Stimulated activated CD4-positive, alpha-beta T cell treated with anti-CD3 and anti-CD28 coated beads, Interleukin-2, amount 100 ng/mL, for 48 hours (primary cell): ENCODE measurements at regions not wholly inside any gene's neighbourhood (a gene's known extent, or its start where the extent isn't known, plus 50 kb on each side); places are given as distances from the start of the nearest gene placed in this dataset.

Experiments used
- DNase-seq, 2 donors: peaks; one replicate each; pipeline ENCODE4 v3.0.0-alpha.2; 2020

- no peak for DNase-seq
These were observed 125.4 kb upstream of the CCDC54 start for GRCh38 chr3:107251819-107252218.

- DNase-seq = no peak
These were observed 120.3 kb upstream of the CCDC54 start for GRCh38 chr3:107256963-107257362.

- DNase-seq = no peak
These were observed 118.9 kb upstream of the CCDC54 start for GRCh38 chr3:107258300-107258699.

GRCh38 chr3:107260207-107260606 is 117.0 kb upstream of the CCDC54 start:
- no peak for DNase-seq

- no peak for DNase-seq
These were observed 113.8 kb upstream of the CCDC54 start for GRCh38 chr3:107263269-107264021.

- no peak for DNase-seq
These were observed 112.4 kb upstream of the CCDC54 start for GRCh38 chr3:107264888-107265287.

- DNase-seq = no peak
These were observed 111.7 kb upstream of the CCDC54 start for GRCh38 chr3:107265526-107265925.

- DNase-seq = no peak
These were observed 108.8 kb upstream of the CCDC54 start for GRCh38 chr3:107268469-107268868.

- DNase-seq = no peak
These were observed 108.1 kb upstream of the CCDC54 start for GRCh38 chr3:107269136-107269535.

GRCh38 chr3:107271787-107272387 is 105.4 kb upstream of the CCDC54 start:
- no peak for DNase-seq

GRCh38 chr3:107272471-107272870 is 104.8 kb upstream of the CCDC54 start:
- DNase-seq = no peak

GRCh38 chr3:107272885-107273284 is 104.4 kb upstream of the CCDC54 start:
- DNase-seq = no peak

GRCh38 chr3:107273771-107274170 is 103.5 kb upstream of the CCDC54 start:
- no peak for DNase-seq

GRCh38 chr3:107275511-107275910 is 101.7 kb upstream of the CCDC54 start:
- DNase-seq = no peak

- no peak for DNase-seq
These were observed 93.3 kb upstream of the CCDC54 start for GRCh38 chr3:107283948-107284347.

GRCh38 chr3:107284612-107285011 is 92.6 kb upstream of the CCDC54 start:
- DNase-seq = no peak

GRCh38 chr3:107285197-107285596 is 92.0 kb upstream of the CCDC54 start:
- no peak for DNase-seq

- DNase-seq = no peak
These were observed 87.9 kb upstream of the CCDC54 start for GRCh38 chr3:107289354-107289753.

GRCh38 chr3:107294117-107294516 is 83.1 kb upstream of the CCDC54 start:
- DNase-seq = no peak

GRCh38 chr3:107297597-107297996 is 79.6 kb upstream of the CCDC54 start:
- DNase-seq = no peak

- no peak for DNase-seq
These were observed 70.0 kb upstream of the CCDC54 start for GRCh38 chr3:107307205-107307604.

- DNase-seq = no peak
These were observed 68.5 kb upstream of the CCDC54 start for GRCh38 chr3:107308716-107309115.

GRCh38 chr3:107309312-107309711 is 67.9 kb upstream of the CCDC54 start:
- DNase-seq = no peak

GRCh38 chr3:107313711-107314110 is 63.5 kb upstream of the CCDC54 start:
- no peak for DNase-seq

GRCh38 chr3:107315141-107315540 is 62.1 kb upstream of the CCDC54 start:
- no peak for DNase-seq
